Progenitor cell of endocrine pancreas (in vitro differentiated cells): ENCODE measurements at regions not wholly inside any gene's neighbourhood (a gene's known extent, or its start where the extent isn't known, plus 50 kb on each side); places are given as distances from the start of the nearest gene placed in this dataset.

Source experiments
- DNase-seq: peaks from one replicate; pipeline ENCODE4 v3.0.0; 2021; ENCODE audit warnings: low spot score; ENCODE audit not compliant: unreplicated experiment
- H3K27ac Mint-ChIP-seq: 2 replicates; pipeline ENCODE4 v1.8.0; 2021; ENCODE audit warnings: mild to moderate bottlenecking, moderate library complexity, mixed read lengths
- H3K27me3 Mint-ChIP-seq: 2 replicates; pipeline ENCODE4 v1.8.0; 2021; ENCODE audit warnings: mixed read lengths
- H3K36me3 Mint-ChIP-seq: 2 replicates; pipeline ENCODE4 v1.8.0; 2022; ENCODE audit warnings: mixed read lengths; ENCODE audit not compliant: insufficient read depth
- H3K4me1 Mint-ChIP-seq: 2 replicates; pipeline ENCODE4 v1.8.0; 2021; ENCODE audit warnings: low read depth, mixed read lengths
- H3K4me3 Mint-ChIP-seq: 2 replicates; pipeline ENCODE4 v1.8.0; 2021; ENCODE audit warnings: low read depth, mild to moderate bottlenecking, moderate library complexity, mixed read lengths
- H3K9me3 Mint-ChIP-seq: 2 replicates; pipeline ENCODE4 v1.8.0; 2021; ENCODE audit warnings: low read depth, mixed read lengths
- CTCF ChIP-seq: fragments of 200-600 bp; sonication (generic); IDR thresholded peaks from one replicate; pipeline ENCODE4 v1.5.0; 2021; ENCODE audit warnings: antibody characterized with exemption, mild to moderate bottlenecking; ENCODE audit not compliant: unreplicated experiment

- no peak for DNase-seq
- Mint-ChIP-seq H3K36me3 (no peaks in the 10 kb centered on the region), H3K27ac (no peak overlapping the region), H3K4me1 (peaks cover 5% of the 10 kb centered on the region), H3K27me3 (peaks cover 12% of the 10 kb centered on the region), H3K4me3 (no peak overlapping the region), H3K9me3 (no peaks in the 10 kb centered on the region)
- no peak for TF ChIP-seq CTCF
Observed at GRCh38 chr11:57098191-57098590, 83.6 kb upstream of the LRRC55 start.

- Mint-ChIP-seq H3K36me3 (no peaks in the 10 kb centered on the region), H3K4me3 (no peak overlapping the region), H3K9me3 (no peaks in the 10 kb centered on the region), H3K27ac (no peak overlapping the region), H3K27me3 (peaks cover 12% of the 10 kb centered on the region), H3K4me1 (no peaks in the 10 kb centered on the region)
- DNase-seq = no peak
- no peak for TF ChIP-seq CTCF
Observed at GRCh38 chr11:57100638-57101331, 81.0 kb upstream of the LRRC55 start.

GRCh38 chr11:57103899-57104605 is 77.7 kb upstream of the LRRC55 start:
- peaks cover 12% of the 10 kb centered on the region for H3K27me3 Mint-ChIP-seq
- H3K36me3 Mint-ChIP-seq = no peaks in the 10 kb centered on the region
- no peak overlapping the region for H3K27ac Mint-ChIP-seq
- no peak for TF ChIP-seq CTCF
- no peaks in the 10 kb centered on the region for H3K4me1 Mint-ChIP-seq
- H3K9me3 Mint-ChIP-seq = peaks cover 4% of the 10 kb centered on the region
- no peak for DNase-seq
- H3K4me3 Mint-ChIP-seq = no peak overlapping the region

GRCh38 chr11:57109331-57109730 is 72.4 kb upstream of the LRRC55 start:
- H3K27me3 Mint-ChIP-seq = no peaks in the 10 kb centered on the region
- H3K4me1 Mint-ChIP-seq = no peaks in the 10 kb centered on the region
- no peak overlapping the region for H3K27ac Mint-ChIP-seq
- H3K36me3 Mint-ChIP-seq = no peaks in the 10 kb centered on the region
- H3K9me3 Mint-ChIP-seq = peaks cover 4% of the 10 kb centered on the region
- TF ChIP-seq CTCF = no peak
- no peak overlapping the region for H3K4me3 Mint-ChIP-seq
- DNase-seq = no peak

- no peak overlapping the region for H3K27ac Mint-ChIP-seq
- peaks cover 4% of the 10 kb centered on the region for H3K9me3 Mint-ChIP-seq
- H3K4me1 Mint-ChIP-seq = no peaks in the 10 kb centered on the region
- TF ChIP-seq CTCF = no peak
- no peaks in the 10 kb centered on the region for H3K27me3 Mint-ChIP-seq
- no peaks in the 10 kb centered on the region for H3K36me3 Mint-ChIP-seq
- no peak overlapping the region for H3K4me3 Mint-ChIP-seq
- no peak for DNase-seq
Observed at GRCh38 chr11:57111619-57112018, 70.1 kb upstream of the LRRC55 start.
